ENCODE measurements at regions not wholly inside any gene's neighbourhood (a gene's known extent, or its start where the extent isn't known, plus 50 kb on each side); places are given as distances from the start of the nearest gene placed in this dataset.
"Not testable (repeated sequence)": the region's sequence is repeated elsewhere in the genome, so short reads cannot be mapped to it uniquely, and the experiment has no call there.

DNA sequence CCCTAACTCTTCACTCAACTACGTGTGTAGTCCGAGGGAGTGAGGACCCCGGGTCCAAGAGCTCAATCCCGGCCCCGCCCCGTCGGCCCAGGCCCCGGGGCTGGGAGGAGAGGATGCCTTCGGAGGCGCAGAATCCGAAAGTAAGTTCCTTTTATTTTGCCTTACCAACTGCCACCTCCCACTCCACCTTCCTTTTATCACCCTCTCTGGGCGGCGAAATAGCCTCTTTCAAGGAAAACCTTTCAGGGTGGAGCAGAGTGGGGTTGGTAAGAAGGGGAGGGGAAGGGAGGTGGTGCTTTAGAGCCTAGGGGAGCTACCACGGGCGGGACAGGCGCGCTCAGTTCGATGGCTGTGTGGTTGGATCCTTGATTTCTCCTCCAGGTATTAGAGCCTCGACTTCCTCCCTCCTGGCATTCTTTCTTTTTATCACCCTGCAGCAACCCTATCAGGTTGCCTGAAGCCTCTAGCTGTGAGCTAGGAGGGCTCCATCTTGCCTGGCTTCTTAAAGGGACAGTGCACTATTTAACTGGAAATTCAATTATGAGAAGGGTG lies 191.2 kb downstream of the RRAGB start:
- Histone ChIP-seq H3F3A (ENCODE audit: low read depth) (peaks cover 8% of the 10 kb centered on the region), H3K36me3 (no peaks in the 10 kb centered on the region), H2AFZ (replicated peaks) (peak overlapping the region; percentile 77), H4K20me1 (ENCODE audit: low read depth) (no peaks in the 10 kb centered on the region), H3K4me2 (peak overlapping the region; percentile 75), H3K4me3 (peak overlapping the region; percentile 57), H3K27ac (no peak overlapping the region), H3K79me2 (ENCODE audit: low read depth) (peaks cover 7% of the 10 kb centered on the region), H3K9me3 (ENCODE audit: low read depth) (peaks cover under 1% of the 10 kb centered on the region), H3K27me3 (no peaks in the 10 kb centered on the region), H3K4me1 (peaks cover 3% of the 10 kb centered on the region), H3K9ac (no peak overlapping the region)
- Mint-ChIP-seq H3K27me3 (ENCODE audit: insufficient read depth, low read depth) (peaks cover 7% of the 10 kb centered on the region), H3K27ac (no peak overlapping the region), H3K36me3 (no peaks in the 10 kb centered on the region), H3K4me3 (peak overlapping the region; percentile 88), H3K9me3 (peaks cover 5% of the 10 kb centered on the region), H3K4me1 (no peaks in the 10 kb centered on the region)
- DNase-seq (ENCODE audit: low spot score) = peak; percentile 43
- TF ChIP-seq EZH2 (IDR thresholded peaks at IDR 0.05) = no peak
- TF ChIP-seq, protein P1, sequence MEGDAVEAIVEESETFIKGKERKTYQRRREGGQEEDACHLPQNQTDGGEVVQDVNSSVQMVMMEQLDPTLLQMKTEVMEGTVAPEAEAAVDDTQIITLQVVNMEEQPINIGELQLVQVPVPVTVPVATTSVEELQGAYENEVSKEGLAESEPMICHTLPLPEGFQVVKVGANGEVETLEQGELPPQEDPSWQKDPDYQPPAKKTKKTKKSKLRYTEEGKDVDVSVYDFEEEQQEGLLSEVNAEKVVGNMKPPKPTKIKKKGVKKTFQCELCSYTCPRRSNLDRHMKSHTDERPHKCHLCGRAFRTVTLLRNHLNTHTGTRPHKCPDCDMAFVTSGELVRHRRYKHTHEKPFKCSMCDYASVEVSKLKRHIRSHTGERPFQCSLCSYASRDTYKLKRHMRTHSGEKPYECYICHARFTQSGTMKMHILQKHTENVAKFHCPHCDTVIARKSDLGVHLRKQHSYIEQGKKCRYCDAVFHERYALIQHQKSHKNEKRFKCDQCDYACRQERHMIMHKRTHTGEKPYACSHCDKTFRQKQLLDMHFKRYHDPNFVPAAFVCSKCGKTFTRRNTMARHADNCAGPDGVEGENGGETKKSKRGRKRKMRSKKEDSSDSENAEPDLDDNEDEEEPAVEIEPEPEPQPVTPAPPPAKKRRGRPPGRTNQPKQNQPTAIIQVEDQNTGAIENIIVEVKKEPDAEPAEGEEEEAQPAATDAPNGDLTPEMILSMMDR (IDR thresholded peaks at IDR 0.05) = no peak
- TF ChIP-seq EZH2phosphoT487 (IDR thresholded peaks at IDR 0.05) = no peak

- Histone ChIP-seq H3K9me3 (ENCODE audit: low read depth) (peaks cover 16% of the 10 kb centered on the region), H3K27me3 (no peaks in the 10 kb centered on the region), H3F3A (ENCODE audit: low read depth) (no peaks in the 10 kb centered on the region), H3K4me1 (no peaks in the 10 kb centered on the region), H3K27ac (no peak overlapping the region), H3K9ac (no peak overlapping the region), H3K4me3 (no peak overlapping the region), H4K20me1 (ENCODE audit: low read depth) (no peaks in the 10 kb centered on the region), H3K4me2 (no peak overlapping the region), H3K79me2 (ENCODE audit: low read depth) (no peaks in the 10 kb centered on the region), H2AFZ (replicated peaks) (no peak overlapping the region), H3K36me3 (no peaks in the 10 kb centered on the region)
- no peak for DNase-seq (ENCODE audit: low spot score)
- TF ChIP-seq EZH2 (IDR thresholded peaks at IDR 0.05) (no peak), EZH2phosphoT487 (IDR thresholded peaks at IDR 0.05) (no peak)
- TF ChIP-seq, protein P1 (IDR thresholded peaks at IDR 0.05) = no peak
- Mint-ChIP-seq H3K4me3 (no peak overlapping the region), H3K9me3 (peaks cover 19% of the 10 kb centered on the region), H3K36me3 (no peaks in the 10 kb centered on the region), H3K27me3 (ENCODE audit: insufficient read depth, low read depth) (no peaks in the 10 kb centered on the region), H3K27ac (no peak overlapping the region), H3K4me1 (no peaks in the 10 kb centered on the region)
These were observed 202.0 kb downstream of the RRAGB start for GRCh38 chrX:55919367-55920221.

- no peak overlapping the region for H3K9ac ChIP-seq
- Mint-ChIP-seq H3K27me3 (ENCODE audit: insufficient read depth, low read depth) (peaks cover 2% of the 10 kb centered on the region), H3K4me1 (no peaks in the 10 kb centered on the region), H3K27ac (no peak overlapping the region), H3K4me3 (no peak overlapping the region), H3K36me3 (no peaks in the 10 kb centered on the region), H3K9me3 (peaks cover 23% of the 10 kb centered on the region)
- no peaks in the 10 kb centered on the region for H4K20me1 ChIP-seq (ENCODE audit: low read depth)
- no peaks in the 10 kb centered on the region for H3K4me1 ChIP-seq
- no peaks in the 10 kb centered on the region for H3K27me3 ChIP-seq
- no peak overlapping the region for H3K4me2 ChIP-seq
- H3K27ac ChIP-seq = no peak overlapping the region
- H2AFZ ChIP-seq (replicated peaks) = no peak overlapping the region
- H3K9me3 ChIP-seq (ENCODE audit: low read depth) = peaks cover 19% of the 10 kb centered on the region
- H3K79me2 ChIP-seq (ENCODE audit: low read depth) = no peaks in the 10 kb centered on the region
- no peak overlapping the region for H3K4me3 ChIP-seq
- DNase-seq (ENCODE audit: low spot score) = no peak
- no peak for TF ChIP-seq EZH2 (IDR thresholded peaks at IDR 0.05)
- no peak for TF ChIP-seq EZH2phosphoT487 (IDR thresholded peaks at IDR 0.05)
- TF ChIP-seq, protein P1 (IDR thresholded peaks at IDR 0.05) = no peak
- H3K36me3 ChIP-seq = no peaks in the 10 kb centered on the region
- no peaks in the 10 kb centered on the region for H3F3A ChIP-seq (ENCODE audit: low read depth)
These were observed 207.0 kb downstream of the RRAGB start for GRCh38 chrX:55924574-55924973.

DNA sequence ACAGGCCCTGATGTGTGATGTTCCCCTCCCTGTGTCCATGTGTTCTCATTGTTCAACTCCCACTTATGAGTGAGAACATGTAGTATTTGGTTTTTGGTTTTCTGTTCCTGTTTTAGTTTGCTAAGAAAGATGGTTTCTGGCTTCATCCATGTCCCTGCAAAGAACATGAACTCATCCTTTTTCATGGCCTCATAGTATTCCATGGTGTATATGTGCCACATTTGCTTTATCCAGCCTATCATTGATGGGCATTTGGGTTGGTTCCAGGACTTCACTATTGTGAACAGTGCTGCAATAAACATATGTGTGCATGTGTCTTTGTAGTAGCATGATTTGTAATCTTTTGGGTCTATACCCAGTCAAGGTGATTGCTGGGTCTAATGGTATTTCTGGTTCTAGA lies 211.0 kb downstream of the RRAGB start:
- not testable (repeated sequence) for H3K79me2 ChIP-seq (ENCODE audit: low read depth); H3F3A ChIP-seq (ENCODE audit: low read depth); H3K9me3 ChIP-seq (ENCODE audit: low read depth); H4K20me1 ChIP-seq (ENCODE audit: low read depth); DNase-seq (ENCODE audit: low spot score); H3K36me3 ChIP-seq; H3K27ac ChIP-seq; H2AFZ ChIP-seq (replicated peaks); H3K27me3 ChIP-seq; H3K4me1 ChIP-seq; H3K36me3 Mint-ChIP-seq; H3K4me1 Mint-ChIP-seq; H3K9ac ChIP-seq; H3K4me3 ChIP-seq; H3K27ac Mint-ChIP-seq; H3K4me3 Mint-ChIP-seq; H3K27me3 Mint-ChIP-seq (ENCODE audit: insufficient read depth, low read depth); H3K4me2 ChIP-seq
- H3K9me3 Mint-ChIP-seq = peaks cover 25% of the 10 kb centered on the region

Data from neural progenitor cell (in vitro differentiated cells).